BE2C (cell line): ENCODE measurements at regions not wholly inside any gene's neighbourhood (a gene's known extent, or its start where the extent isn't known, plus 50 kb on each side); places are given as distances from the start of the nearest gene placed in this dataset.

Source experiments
- DNase-seq: peaks from one replicate; pipeline ENCODE4 v3.0.0-alpha.2; 2020
- H3K27me3 ChIP-seq: fragments of 250-450 bp; sonication (Bioruptor Pico); 2 replicates; pipeline ENCODE4 v1.5.1; 2020; ENCODE audit warnings: mild to moderate bottlenecking
- H3K36me3 ChIP-seq: fragments of 250-450 bp; sonication (Bioruptor Pico); 2 replicates; pipeline ENCODE4 v1.5.1; 2020; ENCODE audit warnings: mild to moderate bottlenecking
- H3K4me1 ChIP-seq: fragments of 250-450 bp; sonication (Bioruptor Pico); 2 replicates; pipeline ENCODE4 v1.5.1; 2020
- H3K4me3 ChIP-seq: 2 replicates; pipeline ENCODE4 v1.5.1; 2011; ENCODE audit warnings: low read depth, low read length
- H3K9me3 ChIP-seq: fragments of 250-450 bp; sonication (Bioruptor Pico); 2 replicates; pipeline ENCODE4 v1.5.1; 2020
- CTCF ChIP-seq: IDR thresholded peaks from 2 replicates; pipeline ENCODE4 v1.5.1; 2012; ENCODE audit warnings: mild to moderate bottlenecking, low read depth, low read length

DNA sequence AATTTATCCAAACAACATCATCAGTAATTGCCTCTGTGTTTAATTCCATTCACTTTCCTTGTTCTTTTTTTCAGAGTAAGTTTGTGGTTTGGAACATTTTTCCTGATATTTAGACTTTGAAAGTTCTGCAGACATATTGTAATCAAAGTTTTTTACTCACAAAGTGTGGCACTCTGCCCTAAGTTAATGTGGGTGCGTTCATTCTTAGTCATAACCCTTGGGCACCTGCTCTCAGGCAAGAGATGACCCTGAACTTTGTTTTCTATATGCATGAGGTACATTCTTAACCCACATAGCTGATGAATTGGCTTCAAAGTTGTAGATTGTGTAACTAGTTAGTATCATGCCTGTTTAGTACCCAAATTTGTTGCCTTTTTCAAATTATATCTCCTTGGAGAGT is 424.3 kb downstream of the GRXCR1 start:
- no peaks in the 10 kb centered on the region for H3K9me3 ChIP-seq
- no peaks in the 10 kb centered on the region for H3K4me1 ChIP-seq
- H3K36me3 ChIP-seq = no peaks in the 10 kb centered on the region
- DNase-seq = no peak
- no peak for TF ChIP-seq CTCF
- H3K4me3 ChIP-seq = no peak overlapping the region
- H3K27me3 ChIP-seq = no peaks in the 10 kb centered on the region

- Histone ChIP-seq H3K4me3 (no peak overlapping the region), H3K36me3 (no peaks in the 10 kb centered on the region), H3K4me1 (no peaks in the 10 kb centered on the region), H3K27me3 (no peaks in the 10 kb centered on the region), H3K9me3 (no peaks in the 10 kb centered on the region)
- no peak for DNase-seq
- no peak for TF ChIP-seq CTCF
Measured at GRCh38 chr4:43325220-43325967, 432.9 kb downstream of the GRXCR1 start.

DNA sequence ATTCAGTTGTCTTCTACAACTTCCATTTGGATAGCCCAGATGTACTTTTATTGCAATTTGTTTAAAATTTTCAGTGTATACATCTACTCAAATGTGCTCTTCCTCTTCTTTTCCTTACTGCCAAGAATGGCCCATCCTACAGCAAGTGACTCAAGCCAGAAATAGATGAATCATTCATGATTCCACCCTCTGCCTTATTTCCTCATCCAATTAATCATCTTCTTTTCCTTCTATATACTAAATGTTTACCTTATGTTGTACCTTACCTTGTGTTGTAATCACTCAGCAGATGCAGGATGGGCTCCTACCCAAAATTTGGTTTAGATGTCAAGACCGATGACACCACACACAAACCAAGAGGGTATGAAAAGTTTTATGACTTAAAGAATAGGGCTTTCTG is 437.8 kb downstream of the GRXCR1 start:
- H3K9me3 ChIP-seq = no peaks in the 10 kb centered on the region
- no peaks in the 10 kb centered on the region for H3K27me3 ChIP-seq
- H3K4me1 ChIP-seq = no peaks in the 10 kb centered on the region
- no peaks in the 10 kb centered on the region for H3K36me3 ChIP-seq
- no peak overlapping the region for H3K4me3 ChIP-seq
- DNase-seq = no peak
- TF ChIP-seq CTCF = no peak

GRCh38 chr4:43331226-43332051 is 438.9 kb downstream of the GRXCR1 start:
- TF ChIP-seq CTCF = no peak
- Histone ChIP-seq H3K27me3 (no peaks in the 10 kb centered on the region), H3K4me1 (no peaks in the 10 kb centered on the region), H3K4me3 (no peak overlapping the region), H3K9me3 (no peaks in the 10 kb centered on the region), H3K36me3 (no peaks in the 10 kb centered on the region)
- DNase-seq = no peak

DNA sequence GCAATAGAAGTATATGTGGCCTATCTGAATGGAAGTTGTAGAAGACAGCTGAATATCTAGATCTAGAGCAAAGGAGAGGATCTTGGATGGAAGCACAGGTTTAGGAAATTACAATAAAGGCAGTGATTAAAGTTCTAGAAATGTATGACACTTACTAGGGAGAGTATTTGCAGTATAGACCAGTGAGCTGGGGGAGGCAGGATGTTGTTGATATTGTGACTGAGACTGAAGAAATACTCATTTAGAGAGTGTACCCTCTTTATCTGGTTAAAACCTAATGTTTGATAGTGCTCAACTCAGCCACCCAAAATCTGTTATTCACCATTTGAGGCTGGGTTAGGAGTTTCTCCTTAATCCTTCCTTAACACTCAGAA is 439.5 kb downstream of the GRXCR1 start:
- H3K4me3 ChIP-seq = no peak overlapping the region
- no peak for TF ChIP-seq CTCF
- DNase-seq = no peak

GRCh38 chr4:43337707-43338106 is 445.2 kb downstream of the GRXCR1 start:
- Histone ChIP-seq H3K4me1 (no peaks in the 10 kb centered on the region), H3K4me3 (no peak overlapping the region), H3K9me3 (no peaks in the 10 kb centered on the region), H3K27me3 (no peaks in the 10 kb centered on the region), H3K36me3 (no peaks in the 10 kb centered on the region)
- TF ChIP-seq CTCF = no peak
- DNase-seq = no peak

More for the DNA sequence above, 439.5 kb downstream of the GRXCR1 start:
- Histone ChIP-seq H3K9me3 (no peaks in the 10 kb centered on the region), H3K4me1 (no peaks in the 10 kb centered on the region), H3K27me3 (no peaks in the 10 kb centered on the region), H3K36me3 (no peaks in the 10 kb centered on the region)
